OCI-LY1 (cell line): ENCODE measurements at regions not wholly inside any gene's neighbourhood (a gene's known extent, or its start where the extent isn't known, plus 50 kb on each side); places are given as distances from the start of the nearest gene placed in this dataset.

Source experiments
- H2AFZ ChIP-seq: fragments of 200-600 bp; sonication (generic), shearing (Covaris generic); 2 replicates; pipeline ENCODE4 v1.6.0; 2014; ENCODE audit warnings: antibody characterized with exemption, mild to moderate bottlenecking, low read length
- H3F3A ChIP-seq: fragments of 200-600 bp; sonication (generic), shearing (Covaris generic); 2 replicates; pipeline ENCODE4 v1.6.0; 2014; ENCODE audit warnings: mild to moderate bottlenecking, antibody characterized with exemption, low read length, moderate library complexity; ENCODE audit not compliant: insufficient read depth
- H3K27ac ChIP-seq: fragments of 200-600 bp; sonication (generic); 2 replicates; pipeline ENCODE4 v1.5.1; 2014; ENCODE audit warnings: low read length, mixed run types, mild to moderate bottlenecking, low read depth; ENCODE audit not compliant: poor library complexity, severe bottlenecking
- H3K27me3 ChIP-seq: fragments of 200-600 bp; sonication (generic); 2 replicates; pipeline ENCODE4 v1.6.0; 2014; ENCODE audit warnings: antibody characterized with exemption, mild to moderate bottlenecking, low read length, moderate library complexity; ENCODE audit not compliant: insufficient read depth
- H3K36me3 ChIP-seq: fragments of 200-600 bp; sonication (generic); 2 replicates; pipeline ENCODE4 v1.6.1; 2014; ENCODE audit warnings: mild to moderate bottlenecking, antibody characterized with exemption, low read length, moderate library complexity, mixed read lengths; ENCODE audit not compliant: insufficient read depth
- H3K4me1 ChIP-seq: fragments of 200-600 bp; sonication (generic); 2 replicates; pipeline ENCODE4 v1.5.1; 2014; ENCODE audit warnings: mild to moderate bottlenecking, low read length, moderate library complexity; ENCODE audit not compliant: insufficient read depth, severe bottlenecking
- H3K4me2 ChIP-seq: fragments of 200-600 bp; sonication (generic), shearing (Covaris generic); 2 replicates; pipeline ENCODE4 v1.6.1; 2014; ENCODE audit warnings: low read length
- H3K4me3 ChIP-seq: fragments of 200-600 bp; sonication (generic); 2 replicates; pipeline ENCODE4 v1.5.1; 2014; ENCODE audit warnings: low read length, low read depth, mild to moderate bottlenecking, mixed read lengths; ENCODE audit not compliant: poor library complexity, severe bottlenecking
- H3K79me2 ChIP-seq: fragments of 200-600 bp; shearing (Covaris generic); 2 replicates; pipeline ENCODE4 v1.6.1; 2016; ENCODE audit warnings: mixed run types, low read length, mixed read lengths; ENCODE audit not compliant: insufficient read depth
- H3K9ac ChIP-seq: fragments of 200-600 bp; sonication (generic), shearing (Covaris generic); 2 replicates; pipeline ENCODE4 v1.6.1; 2014; ENCODE audit warnings: mild to moderate bottlenecking, low read length, mixed read lengths
- H3K9me2 ChIP-seq: fragments of 200-600 bp; sonication (generic), shearing (Covaris generic); 2 replicates; pipeline ENCODE4 v1.6.1; 2014; ENCODE audit warnings: low read depth, mild to moderate bottlenecking, low read length, mixed read lengths
- H3K9me3 ChIP-seq: fragments of 200-600 bp; shearing (Covaris generic); 2 replicates; pipeline ENCODE4 v1.6.1; 2014; ENCODE audit warnings: low read length, mixed read lengths
- H4K20me1 ChIP-seq: fragments of 200-600 bp; sonication (generic), shearing (Covaris generic); 2 replicates; pipeline ENCODE4 v1.6.0; 2016; ENCODE audit warnings: mild to moderate bottlenecking, low read length; ENCODE audit not compliant: insufficient read depth
- CTCF ChIP-seq: fragments of 200-600 bp; sonication (generic), shearing (Covaris generic); IDR thresholded peaks from 2 replicates; pipeline ENCODE4 v1.5.1; 2017; ENCODE audit warnings: mild to moderate bottlenecking, antibody characterized with exemption, low read length, moderate library complexity, mixed read lengths
- EZH2 ChIP-seq: fragments of 200-600 bp; sonication (generic), shearing (Covaris generic); IDR thresholded peaks from 2 replicates; pipeline ENCODE4 v1.8.0; 2017; ENCODE audit warnings: borderline replicate concordance, mixed run types, mild to moderate bottlenecking, antibody characterized with exemption, low read length, moderate library complexity, mixed read lengths

- Histone ChIP-seq H3K4me1 (no peaks in the 10 kb centered on the region), H3K27me3 (no peaks in the 10 kb centered on the region), H3K4me3 (no peak overlapping the region), H4K20me1 (no peaks in the 10 kb centered on the region), H3K27ac (no peak overlapping the region), H3F3A (no peaks in the 10 kb centered on the region), H3K9me3 (no peaks in the 10 kb centered on the region), H3K79me2 (no peaks in the 10 kb centered on the region), H3K36me3 (no peaks in the 10 kb centered on the region), H3K9me2 (no peaks in the 10 kb centered on the region), H2AFZ (no peak overlapping the region), H3K9ac (no peak overlapping the region), H3K4me2 (no peak overlapping the region)
- TF ChIP-seq EZH2 = no peak
- no peak for TF ChIP-seq CTCF
Observed at GRCh38 chr12:60075091-60075490, 479.3 kb downstream of the SLC16A7 start.

GRCh38 chr12:60078026-60078425, 482.2 kb downstream of the SLC16A7 start:
- Histone ChIP-seq H3K79me2 (no peaks in the 10 kb centered on the region), H3K27ac (no peak overlapping the region)
- TF ChIP-seq CTCF (no peak), EZH2 (no peak)

GRCh38 chr12:60093428-60093827, 497.6 kb downstream of the SLC16A7 start:
- no peak overlapping the region for H2AFZ ChIP-seq
- no peaks in the 10 kb centered on the region for H3K79me2 ChIP-seq
- no peaks in the 10 kb centered on the region for H3K36me3 ChIP-seq
- no peaks in the 10 kb centered on the region for H3K9me2 ChIP-seq
- H3K9ac ChIP-seq = no peak overlapping the region
- no peak overlapping the region for H3K4me2 ChIP-seq
- H3F3A ChIP-seq = no peaks in the 10 kb centered on the region
- H3K4me3 ChIP-seq = no peak overlapping the region
- H3K4me1 ChIP-seq = no peaks in the 10 kb centered on the region
- H4K20me1 ChIP-seq = no peaks in the 10 kb centered on the region
- no peak overlapping the region for H3K27ac ChIP-seq
- no peaks in the 10 kb centered on the region for H3K9me3 ChIP-seq
- no peak for TF ChIP-seq EZH2
- no peak for TF ChIP-seq CTCF
- no peaks in the 10 kb centered on the region for H3K27me3 ChIP-seq

More at GRCh38 chr12:60078026-60078425, 482.2 kb downstream of the SLC16A7 start:
- Histone ChIP-seq H3K9me2 (no peaks in the 10 kb centered on the region), H3K27me3 (no peaks in the 10 kb centered on the region), H3K4me3 (no peak overlapping the region), H3K9me3 (no peaks in the 10 kb centered on the region), H3F3A (no peaks in the 10 kb centered on the region), H3K4me1 (no peaks in the 10 kb centered on the region), H4K20me1 (no peaks in the 10 kb centered on the region), H3K36me3 (no peaks in the 10 kb centered on the region), H2AFZ (no peak overlapping the region), H3K9ac (no peak overlapping the region), H3K4me2 (no peak overlapping the region)
